ENCODE measurements at regions not wholly inside any gene's neighbourhood (a gene's known extent, or its start where the extent isn't known, plus 50 kb on each side); places are given as distances from the start of the nearest gene placed in this dataset.

DNA sequence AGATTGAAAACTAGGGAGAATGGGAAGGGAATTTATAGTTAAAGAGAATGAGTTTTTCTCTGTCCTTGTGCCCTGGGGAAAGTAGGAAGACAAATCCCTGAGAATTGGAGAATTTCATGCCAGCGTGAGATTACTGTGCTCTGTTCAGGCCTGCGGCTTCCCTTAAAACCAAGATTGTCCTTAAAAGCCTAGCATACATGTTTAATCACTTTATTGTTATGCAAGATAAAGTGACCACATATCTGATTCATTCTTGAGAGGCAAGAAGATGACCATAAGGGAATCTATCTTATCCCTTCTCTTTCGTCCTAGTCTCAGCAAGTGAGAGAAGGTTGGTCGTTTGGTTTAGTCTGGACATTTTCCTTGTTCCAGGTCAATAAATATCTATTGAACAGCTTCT, 75.9 kb downstream of the ADCYAP1 start:
- 76% methylated on average over 4 of the region's 4 CpGs for WGBS
- H3K9ac ChIP-seq (ENCODE audit: low read depth in 1 of 2, low read length in 2 of 2) = no peak overlapping the region

DNA sequence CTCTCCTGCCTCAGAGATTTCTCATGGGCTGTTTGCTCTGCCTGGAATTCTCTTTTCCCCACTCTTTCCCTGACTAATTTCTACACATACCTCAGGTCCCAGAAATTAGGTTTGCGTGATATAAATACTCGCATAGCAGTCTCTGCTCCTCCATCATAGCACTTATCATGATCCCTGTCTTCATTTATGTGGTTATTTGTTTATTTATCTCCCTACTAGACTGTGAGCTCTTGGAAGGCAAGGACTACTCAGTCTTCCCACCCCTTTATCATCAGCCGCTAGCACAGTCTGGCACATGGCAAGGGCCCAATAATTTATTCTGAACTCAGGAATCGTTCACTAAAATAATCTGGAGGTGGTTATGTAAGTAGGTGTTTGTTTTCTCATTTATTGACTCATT, 79.3 kb downstream of the ADCYAP1 start:
- Histone ChIP-seq H3K9ac (ENCODE audit: low read depth in 1 of 2, low read length in 2 of 2) (no peak overlapping the region), H3K27ac (ENCODE audit: low read depth in 1 of 2, low read length in 2 of 2) (no peak overlapping the region), H3K9me3 (ENCODE audit: control insufficient read depth in 4 of 4, low read length in 3 of 4) (no peaks in the 10 kb centered on the region), H3K4me3 (ENCODE audit: low read depth in 1 of 3, low read length in 3 of 3) (no peak overlapping the region), H3K27me3 (ENCODE audit: control insufficient read depth in 4 of 4, insufficient read depth in 4 of 4, low read length in 3 of 4) (no peaks in the 10 kb centered on the region), H3K4me1 (ENCODE audit: control insufficient read depth in 4 of 4, insufficient read depth in 4 of 4, low read length in 3 of 4) (no peaks in the 10 kb centered on the region), H3K36me3 (ENCODE audit: control insufficient read depth in 4 of 4, insufficient read depth in 3 of 4, low read depth in 1 of 4, low read length in 3 of 4) (no peaks in the 10 kb centered on the region)
- DNase-seq (ENCODE audit: low spot score) = no peak
- WGBS = 81% methylated on average over 4 of the region's 4 CpGs
- TF ChIP-seq FOXA1 (IDR thresholded peaks at IDR 0.05) (no peak), HNF4A (conservative IDR thresholded peaks at IDR 0.05) (no peak), RXRA (IDR thresholded peaks at IDR 0.05) (no peak), EGR1 (IDR thresholded peaks at IDR 0.05; ENCODE audit: low read depth in 2 of 2) (no peak), JUND (IDR thresholded peaks at IDR 0.05) (no peak), TAF1 (conservative IDR thresholded peaks at IDR 0.05) (no peak), NR2F2 (IDR thresholded peaks at IDR 0.05) (no peak)
- TF ChIP-seq, protein P1, sequence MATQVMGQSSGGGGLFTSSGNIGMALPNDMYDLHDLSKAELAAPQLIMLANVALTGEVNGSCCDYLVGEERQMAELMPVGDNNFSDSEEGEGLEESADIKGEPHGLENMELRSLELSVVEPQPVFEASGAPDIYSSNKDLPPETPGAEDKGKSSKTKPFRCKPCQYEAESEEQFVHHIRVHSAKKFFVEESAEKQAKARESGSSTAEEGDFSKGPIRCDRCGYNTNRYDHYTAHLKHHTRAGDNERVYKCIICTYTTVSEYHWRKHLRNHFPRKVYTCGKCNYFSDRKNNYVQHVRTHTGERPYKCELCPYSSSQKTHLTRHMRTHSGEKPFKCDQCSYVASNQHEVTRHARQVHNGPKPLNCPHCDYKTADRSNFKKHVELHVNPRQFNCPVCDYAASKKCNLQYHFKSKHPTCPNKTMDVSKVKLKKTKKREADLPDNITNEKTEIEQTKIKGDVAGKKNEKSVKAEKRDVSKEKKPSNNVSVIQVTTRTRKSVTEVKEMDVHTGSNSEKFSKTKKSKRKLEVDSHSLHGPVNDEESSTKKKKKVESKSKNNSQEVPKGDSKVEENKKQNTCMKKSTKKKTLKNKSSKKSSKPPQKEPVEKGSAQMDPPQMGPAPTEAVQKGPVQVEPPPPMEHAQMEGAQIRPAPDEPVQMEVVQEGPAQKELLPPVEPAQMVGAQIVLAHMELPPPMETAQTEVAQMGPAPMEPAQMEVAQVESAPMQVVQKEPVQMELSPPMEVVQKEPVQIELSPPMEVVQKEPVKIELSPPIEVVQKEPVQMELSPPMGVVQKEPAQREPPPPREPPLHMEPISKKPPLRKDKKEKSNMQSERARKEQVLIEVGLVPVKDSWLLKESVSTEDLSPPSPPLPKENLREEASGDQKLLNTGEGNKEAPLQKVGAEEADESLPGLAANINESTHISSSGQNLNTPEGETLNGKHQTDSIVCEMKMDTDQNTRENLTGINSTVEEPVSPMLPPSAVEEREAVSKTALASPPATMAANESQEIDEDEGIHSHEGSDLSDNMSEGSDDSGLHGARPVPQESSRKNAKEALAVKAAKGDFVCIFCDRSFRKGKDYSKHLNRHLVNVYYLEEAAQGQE (IDR thresholded peaks at IDR 0.05) = no peak
- TF ChIP-seq, protein P2, sequence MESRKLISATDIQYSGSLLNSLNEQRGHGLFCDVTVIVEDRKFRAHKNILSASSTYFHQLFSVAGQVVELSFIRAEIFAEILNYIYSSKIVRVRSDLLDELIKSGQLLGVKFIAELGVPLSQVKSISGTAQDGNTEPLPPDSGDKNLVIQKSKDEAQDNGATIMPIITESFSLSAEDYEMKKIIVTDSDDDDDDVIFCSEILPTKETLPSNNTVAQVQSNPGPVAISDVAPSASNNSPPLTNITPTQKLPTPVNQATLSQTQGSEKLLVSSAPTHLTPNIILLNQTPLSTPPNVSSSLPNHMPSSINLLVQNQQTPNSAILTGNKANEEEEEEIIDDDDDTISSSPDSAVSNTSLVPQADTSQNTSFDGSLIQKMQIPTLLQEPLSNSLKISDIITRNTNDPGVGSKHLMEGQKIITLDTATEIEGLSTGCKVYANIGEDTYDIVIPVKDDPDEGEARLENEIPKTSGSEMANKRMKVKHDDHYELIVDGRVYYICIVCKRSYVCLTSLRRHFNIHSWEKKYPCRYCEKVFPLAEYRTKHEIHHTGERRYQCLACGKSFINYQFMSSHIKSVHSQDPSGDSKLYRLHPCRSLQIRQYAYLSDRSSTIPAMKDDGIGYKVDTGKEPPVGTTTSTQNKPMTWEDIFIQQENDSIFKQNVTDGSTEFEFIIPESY (IDR thresholded peaks at IDR 0.05) = no peak
- TF ChIP-seq, protein P3, sequence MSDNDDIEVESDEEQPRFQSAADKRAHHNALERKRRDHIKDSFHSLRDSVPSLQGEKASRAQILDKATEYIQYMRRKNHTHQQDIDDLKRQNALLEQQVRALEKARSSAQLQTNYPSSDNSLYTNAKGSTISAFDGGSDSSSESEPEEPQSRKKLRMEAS (IDR thresholded peaks at IDR 0.05) = no peak

More for the DNA sequence above, 75.9 kb downstream of the ADCYAP1 start:
- Histone ChIP-seq H3K4me1 (ENCODE audit: control insufficient read depth in 4 of 4, insufficient read depth in 4 of 4, low read length in 3 of 4) (no peaks in the 10 kb centered on the region), H3K27me3 (ENCODE audit: control insufficient read depth in 4 of 4, insufficient read depth in 4 of 4, low read length in 3 of 4) (no peaks in the 10 kb centered on the region), H3K4me3 (ENCODE audit: low read depth in 1 of 3, low read length in 3 of 3) (no peak overlapping the region), H3K36me3 (ENCODE audit: control insufficient read depth in 4 of 4, insufficient read depth in 3 of 4, low read depth in 1 of 4, low read length in 3 of 4) (no peaks in the 10 kb centered on the region), H3K27ac (ENCODE audit: low read depth in 1 of 2, low read length in 2 of 2) (no peak overlapping the region), H3K9me3 (ENCODE audit: control insufficient read depth in 4 of 4, low read length in 3 of 4) (no peaks in the 10 kb centered on the region)
- TF ChIP-seq JUND (IDR thresholded peaks at IDR 0.05) (no peak), EGR1 (IDR thresholded peaks at IDR 0.05; ENCODE audit: low read depth in 2 of 2) (no peak), YY1 (IDR thresholded peaks at IDR 0.05) (no peak), RAD21 (IDR thresholded peaks at IDR 0.05) (no peak), GABPA (IDR thresholded peaks at IDR 0.05 in 1 of 2, conservative IDR thresholded peaks at IDR 0.05 in 1 of 2) (no peak), HNF4A (conservative IDR thresholded peaks at IDR 0.05) (no peak), FOXA2 (IDR thresholded peaks at IDR 0.05) (no peak), TAF1 (conservative IDR thresholded peaks at IDR 0.05) (no peak), RXRA (IDR thresholded peaks at IDR 0.05) (no peak), NR2F2 (IDR thresholded peaks at IDR 0.05) (no peak), FOXA1 (IDR thresholded peaks at IDR 0.05) (no peak), SP1 (IDR thresholded peaks at IDR 0.05) (no peak)
- TF ChIP-seq, protein P1 (IDR thresholded peaks at IDR 0.05) = no peak
- TF ChIP-seq, protein P2 (IDR thresholded peaks at IDR 0.05) = no peak
- TF ChIP-seq, protein P4, sequence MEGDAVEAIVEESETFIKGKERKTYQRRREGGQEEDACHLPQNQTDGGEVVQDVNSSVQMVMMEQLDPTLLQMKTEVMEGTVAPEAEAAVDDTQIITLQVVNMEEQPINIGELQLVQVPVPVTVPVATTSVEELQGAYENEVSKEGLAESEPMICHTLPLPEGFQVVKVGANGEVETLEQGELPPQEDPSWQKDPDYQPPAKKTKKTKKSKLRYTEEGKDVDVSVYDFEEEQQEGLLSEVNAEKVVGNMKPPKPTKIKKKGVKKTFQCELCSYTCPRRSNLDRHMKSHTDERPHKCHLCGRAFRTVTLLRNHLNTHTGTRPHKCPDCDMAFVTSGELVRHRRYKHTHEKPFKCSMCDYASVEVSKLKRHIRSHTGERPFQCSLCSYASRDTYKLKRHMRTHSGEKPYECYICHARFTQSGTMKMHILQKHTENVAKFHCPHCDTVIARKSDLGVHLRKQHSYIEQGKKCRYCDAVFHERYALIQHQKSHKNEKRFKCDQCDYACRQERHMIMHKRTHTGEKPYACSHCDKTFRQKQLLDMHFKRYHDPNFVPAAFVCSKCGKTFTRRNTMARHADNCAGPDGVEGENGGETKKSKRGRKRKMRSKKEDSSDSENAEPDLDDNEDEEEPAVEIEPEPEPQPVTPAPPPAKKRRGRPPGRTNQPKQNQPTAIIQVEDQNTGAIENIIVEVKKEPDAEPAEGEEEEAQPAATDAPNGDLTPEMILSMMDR (IDR thresholded peaks at IDR 0.05; ENCODE audit: low read depth, low read length, missing input control) = no peak
- no peak for DNase-seq (ENCODE audit: low spot score)
